Subcutaneous abdominal adipose tissue (tissue), 5 donors: ENCODE measurements at regions not wholly inside any gene's neighbourhood (a gene's known extent, or its start where the extent isn't known, plus 50 kb on each side); places are given as distances from the start of the nearest gene placed in this dataset.
"Not testable (repeated sequence)": the region's sequence is repeated elsewhere in the genome, so short reads cannot be mapped to it uniquely, and the experiment has no call there.

Experiments
- H3K27ac ChIP-seq: one replicate; pipeline ENCODE4 v1.7.0; 2013; ENCODE audit warnings: low read depth, mild to moderate bottlenecking, inconsistent platforms, low read length, moderate library complexity
- H3K27me3 ChIP-seq, 5 donors: one replicate each; pipeline ENCODE4 v1.7.0; 2013; ENCODE audit warnings: low read length in 5 of 5, inconsistent platforms in 1 of 5; ENCODE audit not compliant: control insufficient read depth in 5 of 5, insufficient read depth in 4 of 5
- H3K36me3 ChIP-seq, 5 donors: one replicate each; pipeline ENCODE4 v1.7.0; 2013; ENCODE audit warnings: low read length in 5 of 5; ENCODE audit not compliant: control insufficient read depth in 5 of 5, insufficient read depth in 5 of 5
- H3K4me1 ChIP-seq, 5 donors: one replicate each; pipeline ENCODE4 v1.7.0; 2013; ENCODE audit warnings: low read length in 5 of 5, mild to moderate bottlenecking in 3 of 5, moderate library complexity in 1 of 5; ENCODE audit not compliant: control insufficient read depth in 5 of 5, insufficient read depth in 5 of 5
- H3K4me3 ChIP-seq, 5 donors: one replicate each; pipeline ENCODE4 v1.7.0; 2013; ENCODE audit warnings: low read length in 5 of 5, low read depth in 1 of 5
- H3K9ac ChIP-seq, 5 donors: one replicate each; pipeline ENCODE4 v1.7.0; 2013; ENCODE audit warnings: low read length in 5 of 5, mild to moderate bottlenecking in 4 of 5, moderate library complexity in 3 of 5
- H3K9me3 ChIP-seq, 5 donors: one replicate each; pipeline ENCODE4 v1.7.0; 2013; ENCODE audit warnings: low read length in 5 of 5; ENCODE audit not compliant: control insufficient read depth in 5 of 5
- donor health status: healthy.
- donor health status: healthy.
- donor health status: healthy.
- donor health status: healthy.
- donor health status: healthy.

DNA sequence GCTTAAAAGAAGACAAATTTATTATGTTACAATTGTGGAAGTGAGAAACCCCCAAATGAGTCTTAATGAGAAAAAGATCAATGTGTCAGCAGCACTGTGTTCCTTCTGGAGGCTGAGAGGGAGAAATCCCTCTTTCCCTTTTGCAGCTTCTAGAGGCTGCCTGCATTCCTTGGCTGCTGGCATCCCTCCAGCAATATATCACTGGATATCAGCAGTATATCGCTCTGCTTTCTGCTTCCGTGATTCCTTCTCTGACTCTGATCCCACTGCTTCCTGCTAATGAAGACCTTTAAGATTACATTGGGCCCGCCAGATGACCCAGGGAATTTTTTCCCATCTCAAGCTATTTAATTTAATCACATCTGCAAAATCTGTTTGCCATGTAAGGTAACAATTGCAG, 1008.0 kb downstream of the RAPGEF2 start:
- Histone ChIP-seq H3K36me3 (no peaks in the 10 kb centered on the region), H3K9ac (no peak overlapping the region), H3K4me3 (no peak overlapping the region)

DNA sequence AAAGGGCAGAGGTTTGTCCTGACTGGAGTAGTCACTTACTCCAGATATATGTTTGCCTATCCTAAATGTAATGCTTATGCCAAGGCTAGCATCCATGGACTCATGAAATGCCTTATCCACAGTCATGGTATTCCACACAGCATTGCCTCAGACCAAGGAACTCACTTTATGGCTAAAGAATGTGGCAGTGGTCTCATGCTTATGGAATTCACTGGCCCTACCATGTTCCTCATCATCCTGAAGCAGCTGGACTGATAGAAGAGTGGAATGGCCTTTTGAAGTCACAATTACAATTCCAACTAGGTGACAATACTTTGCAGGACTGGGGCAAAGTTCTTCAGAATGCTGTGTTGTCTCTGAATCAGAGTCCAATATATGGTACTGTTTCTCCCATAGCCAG, 1014.8 kb downstream of the RAPGEF2 start:
- no peak overlapping the region for H3K9ac ChIP-seq
- H3K27me3 ChIP-seq: no peaks in the 10 kb centered on the region
- H3K27ac ChIP-seq: no peak overlapping the region
- H3K4me1 ChIP-seq: no peaks in the 10 kb centered on the region
- peaks cover 0 to 37% (median 22%) of the 10 kb centered on the region in 5 donors for H3K9me3 ChIP-seq
- H3K4me3 ChIP-seq: no peak overlapping the region
- no peaks in the 10 kb centered on the region for H3K36me3 ChIP-seq

More for the DNA sequence above, 1008.0 kb downstream of the RAPGEF2 start:
- no peaks in the 10 kb centered on the region for H3K27me3 ChIP-seq
- H3K4me1 ChIP-seq: no peaks in the 10 kb centered on the region
- H3K27ac ChIP-seq: no peak overlapping the region
- H3K9me3 ChIP-seq: peaks cover 0 to 46% (median 22%) of the 10 kb centered on the region in 5 donors

DNA sequence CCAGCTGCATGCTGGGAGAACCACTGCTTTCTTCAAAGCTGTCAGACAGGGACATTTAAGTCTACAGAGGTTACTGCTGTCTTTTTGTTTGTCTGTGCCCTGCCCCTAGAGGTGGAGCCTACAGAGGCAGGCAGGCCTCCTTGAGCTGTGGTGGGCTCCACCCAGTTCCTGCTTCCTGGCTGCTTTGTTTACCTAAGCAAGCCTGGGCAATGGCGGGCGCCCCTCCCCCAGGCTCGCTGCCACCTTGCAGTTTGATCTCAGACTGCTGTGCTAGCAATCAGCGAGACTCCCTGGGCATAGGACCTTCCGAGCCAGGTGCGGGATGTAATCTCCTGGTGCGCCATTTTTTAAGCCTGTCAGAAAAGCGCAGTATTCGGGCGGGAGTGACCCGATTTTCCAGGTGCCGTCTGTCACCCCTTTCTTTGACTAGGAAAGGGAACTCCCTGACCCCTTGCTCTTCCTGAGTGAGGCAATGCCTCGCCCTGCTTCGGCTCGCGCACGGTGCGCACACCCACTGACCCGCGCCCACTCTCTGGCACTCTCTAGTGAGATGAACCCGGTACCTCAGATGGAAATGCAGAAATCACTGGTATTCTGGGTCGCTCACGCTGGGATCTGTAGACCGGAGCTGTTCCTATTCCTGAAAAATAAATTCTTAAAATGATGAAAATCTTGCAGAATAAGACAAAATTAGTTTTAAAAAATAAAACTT, 1022.9 kb downstream of the RAPGEF2 start:
- not testable (repeated sequence) for H3K9ac ChIP-seq, H3K4me3 ChIP-seq, H3K27ac ChIP-seq, H3K4me1 ChIP-seq, H3K27me3 ChIP-seq, H3K9me3 ChIP-seq, H3K36me3 ChIP-seq

DNA sequence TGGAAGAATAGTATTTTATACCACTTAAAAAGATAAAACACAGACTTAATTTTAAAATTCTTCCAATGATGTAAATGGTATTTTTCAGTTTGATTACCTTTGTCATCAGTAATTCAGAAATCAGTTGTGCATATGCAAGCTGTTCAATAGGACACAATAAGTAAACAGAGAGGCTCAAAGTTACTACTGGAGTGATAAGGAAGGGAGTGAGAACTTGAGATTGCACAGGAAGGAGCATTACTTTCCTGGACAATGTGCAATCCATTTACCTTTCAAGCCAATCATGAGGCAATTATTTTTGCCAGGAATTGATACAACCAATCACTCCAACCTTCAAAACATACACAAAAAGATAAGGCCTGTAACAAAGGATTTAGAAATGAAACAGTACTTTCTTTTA, 1024.3 kb downstream of the RAPGEF2 start:
- H3K4me3 ChIP-seq: no peak overlapping the region
- peaks cover 2 to 12% (median 6%) of the 10 kb centered on the region in 5 donors for H3K9me3 ChIP-seq
- no peaks in the 10 kb centered on the region for H3K27me3 ChIP-seq
- H3K27ac ChIP-seq: no peak overlapping the region
- H3K9ac ChIP-seq: no peak overlapping the region
- H3K4me1 ChIP-seq: no peaks in the 10 kb centered on the region
- H3K36me3 ChIP-seq: no peaks in the 10 kb centered on the region

DNA sequence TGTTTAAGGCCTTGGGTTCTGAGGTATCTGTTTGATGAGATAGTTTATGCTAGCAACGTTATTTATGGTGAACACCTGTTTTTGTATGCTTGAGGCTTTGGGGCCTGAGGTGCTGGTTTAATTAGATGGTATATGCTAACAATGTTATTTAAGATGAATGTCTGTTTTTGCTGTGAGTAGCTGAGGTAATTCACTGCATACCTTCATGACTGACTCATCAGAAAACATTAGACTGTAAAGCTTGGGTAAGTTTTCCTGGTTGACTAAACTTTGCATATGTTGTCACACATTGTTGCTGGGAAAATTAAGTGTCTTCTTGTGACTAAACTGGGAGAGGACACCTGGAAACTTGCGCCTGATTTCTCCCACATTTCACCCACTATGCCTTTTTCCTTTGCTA, 1026.6 kb downstream of the RAPGEF2 start:
- Histone ChIP-seq H3K4me3 (no peak overlapping the region), H3K27ac (no peak overlapping the region), H3K36me3 (no peaks in the 10 kb centered on the region), H3K27me3 (no peaks in the 10 kb centered on the region), H3K9me3 (peaks cover 4 to 12% (median 7%) of the 10 kb centered on the region in 5 donors), H3K4me1 (no peaks in the 10 kb centered on the region), H3K9ac (no peak overlapping the region)

DNA sequence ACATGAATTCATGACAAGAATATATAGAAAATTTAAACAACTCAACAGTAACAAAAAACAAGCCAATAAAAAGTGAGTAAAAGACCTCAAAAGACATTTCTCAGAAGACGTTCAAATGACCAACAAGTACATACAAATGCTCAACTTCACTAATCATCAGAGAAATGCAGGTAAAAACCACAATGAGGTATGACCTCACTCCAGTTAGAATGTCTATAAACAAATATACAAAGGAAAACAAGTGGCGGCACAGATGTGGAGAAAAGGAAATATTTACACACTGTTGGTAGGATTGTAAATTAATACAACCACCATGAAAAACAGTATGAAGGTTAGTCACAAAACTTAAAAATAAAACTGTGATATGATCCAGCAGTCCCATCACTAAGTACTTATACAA, 1033.1 kb downstream of the RAPGEF2 start:
- Histone ChIP-seq H3K36me3 (no peaks in the 10 kb centered on the region), H3K27me3 (no peaks in the 10 kb centered on the region), H3K9me3 (peaks cover 2 to 10% (median 6%) of the 10 kb centered on the region in 5 donors), H3K9ac (no peak overlapping the region), H3K4me1 (no peaks in the 10 kb centered on the region), H3K27ac (no peak overlapping the region), H3K4me3 (no peak overlapping the region)

DNA sequence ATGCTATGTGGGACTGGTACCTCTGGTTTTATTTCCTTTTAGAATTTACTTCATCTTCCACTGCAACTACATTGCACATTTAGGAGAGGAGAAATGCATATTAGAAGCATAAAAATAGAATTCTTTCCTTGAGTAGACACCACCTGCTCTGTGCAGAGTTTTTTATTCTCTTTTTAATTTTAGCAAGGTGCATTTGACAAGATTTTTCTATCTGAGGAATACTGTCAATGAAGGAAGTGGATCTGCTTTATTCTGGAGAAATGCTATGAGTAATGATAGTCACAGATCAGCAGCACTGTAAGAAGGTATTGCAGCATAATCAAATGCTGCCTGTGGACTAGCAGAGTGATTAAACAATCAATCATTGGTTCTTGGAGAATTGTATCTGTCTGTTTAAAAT, 1038.3 kb downstream of the RAPGEF2 start:
- no peaks in the 10 kb centered on the region for H3K9me3 ChIP-seq
- no peak overlapping the region for H3K4me3 ChIP-seq
- H3K9ac ChIP-seq: no peak overlapping the region
- H3K36me3 ChIP-seq: no peaks in the 10 kb centered on the region
- no peaks in the 10 kb centered on the region for H3K27me3 ChIP-seq
- H3K4me1 ChIP-seq: no peaks in the 10 kb centered on the region
- H3K27ac ChIP-seq: no peak overlapping the region

DNA sequence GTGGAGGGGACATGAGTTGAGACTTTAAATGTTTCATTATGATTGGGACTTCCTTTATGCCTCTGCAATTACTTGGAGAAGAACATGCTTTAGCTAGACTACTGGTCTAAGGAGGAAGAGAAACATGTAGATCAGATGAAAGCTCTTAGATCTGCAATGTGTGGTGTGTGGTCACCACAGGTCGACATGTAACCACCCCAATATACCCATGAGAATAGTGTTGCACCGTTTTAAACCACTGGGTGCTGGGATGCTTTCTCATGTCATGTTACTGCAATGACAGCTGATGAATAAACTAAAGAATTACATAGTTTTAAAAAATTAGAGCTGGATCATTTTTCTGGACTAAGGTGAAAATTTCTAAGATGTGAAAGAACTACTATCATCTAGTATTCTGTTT, 1039.7 kb downstream of the RAPGEF2 start:
- no peaks in the 10 kb centered on the region for H3K9me3 ChIP-seq
- no peaks in the 10 kb centered on the region for H3K4me1 ChIP-seq
- no peaks in the 10 kb centered on the region for H3K36me3 ChIP-seq
- H3K27ac ChIP-seq: no peak overlapping the region
- H3K27me3 ChIP-seq: no peaks in the 10 kb centered on the region
- no peak overlapping the region for H3K9ac ChIP-seq
- no peak overlapping the region for H3K4me3 ChIP-seq

DNA sequence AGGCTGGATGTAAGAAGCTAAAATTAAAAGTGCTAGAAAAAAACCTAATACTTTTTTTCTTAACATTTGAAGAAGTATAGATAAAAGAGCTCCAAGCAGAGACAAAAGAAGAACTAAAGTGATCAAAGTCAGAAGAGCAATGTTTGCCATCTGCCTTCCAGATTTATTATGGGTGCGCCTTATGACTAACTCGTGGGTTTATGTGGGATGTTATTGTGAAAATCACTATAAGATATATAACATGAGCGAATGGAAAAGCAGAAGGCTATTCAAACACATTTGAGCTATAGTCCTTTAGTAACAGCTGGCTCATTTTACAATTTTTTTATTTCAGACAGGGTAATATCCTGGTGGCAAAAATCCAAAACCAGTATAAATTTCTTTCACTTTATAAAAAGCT, 1040.7 kb downstream of the RAPGEF2 start:
- no peaks in the 10 kb centered on the region for H3K36me3 ChIP-seq
- H3K9me3 ChIP-seq: no peaks in the 10 kb centered on the region
- H3K27ac ChIP-seq: no peak overlapping the region
- no peak overlapping the region for H3K9ac ChIP-seq
- H3K4me3 ChIP-seq: no peak overlapping the region
- no peaks in the 10 kb centered on the region for H3K4me1 ChIP-seq
- H3K27me3 ChIP-seq: no peaks in the 10 kb centered on the region

DNA sequence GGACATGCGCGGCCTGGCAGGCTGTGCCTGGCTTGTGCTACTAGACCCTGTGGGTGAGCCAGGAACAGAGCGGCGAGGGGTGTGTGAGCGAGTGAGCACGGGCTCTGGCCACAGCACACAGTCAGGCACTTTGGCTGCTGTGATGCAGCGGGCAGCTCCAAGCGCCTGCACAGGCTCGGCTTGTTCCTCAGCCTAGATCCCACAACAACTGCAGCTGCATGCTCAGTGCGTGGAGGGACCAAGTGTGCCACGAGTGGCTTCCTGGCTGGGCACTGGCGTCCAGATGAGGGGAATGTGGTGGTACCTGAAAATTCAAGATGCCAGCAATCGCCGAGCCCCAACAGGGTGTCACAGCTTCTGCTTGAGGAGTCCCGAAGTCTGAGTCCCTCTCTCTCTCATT, 1056.6 kb downstream of the RAPGEF2 start:
- Histone ChIP-seq H3K4me1 (no peaks in the 10 kb centered on the region), H3K4me3 (no peak overlapping the region), H3K27ac (no peak overlapping the region), H3K9ac (no peak overlapping the region), H3K27me3 (no peaks in the 10 kb centered on the region), H3K36me3 (no peaks in the 10 kb centered on the region), H3K9me3 (peaks cover 0 to 6% (median 5%) of the 10 kb centered on the region in 5 donors)
